ENCODE measurements at regions not wholly inside any gene's neighbourhood (a gene's known extent, or its start where the extent isn't known, plus 50 kb on each side); places are given as distances from the start of the nearest gene placed in this dataset.

GRCh38 chr2:156077041-156077742 is 255.3 kb downstream of the NR4A2 start:
- DNase-seq: no peak
- no peak overlapping the region for H3K56ac ChIP-seq (ENCODE audit: insufficient read length, low read depth, low read length)
- Mint-ChIP-seq H3K9me3 (peaks cover 16% of the 10 kb centered on the region in 2 experiments; a peak in 3 of 5 replicates), H3K4me1 (0 out of 4 replicates have a peak, but pooled peaks cover 0 to 3% of the 10 kb centered on the region in 2 experiments), H3K36me3 (ENCODE audit: insufficient read depth in 1 of 3, low read depth in 3 of 3) (peaks cover 8 to 14% (median 12%) of the 10 kb centered on the region in 3 experiments), H3K27me3 (ENCODE audit: low read depth) (no peaks in the 10 kb centered on the region; the same call in 1 of the 2 replicates), H3K27ac (peak overlapping the region in 2 of 3 experiments; percentile 71 to 91; a peak in 4 of 7 replicates), H3K4me3 (no peak overlapping the region)
- no peak overlapping the region for H3K27ac ChIP-seq (ENCODE audit: insufficient read length, low read depth, low read length)
- no peak overlapping the region for H3K23ac ChIP-seq (ENCODE audit: insufficient read length, low read depth, low read length)
- H3K4ac ChIP-seq (ENCODE audit: low read depth, low read length): no peak overlapping the region
- no peak overlapping the region for H3K4me2 ChIP-seq (ENCODE audit: insufficient read depth, insufficient read length, low read length)
- H2BK5ac ChIP-seq (ENCODE audit: insufficient read length, low read length): no peak overlapping the region
- no peak overlapping the region for H3K18ac ChIP-seq (ENCODE audit: insufficient read length, low read depth, low read length)
- no peaks in the 10 kb centered on the region for H3K4me1 ChIP-seq (ENCODE audit: insufficient read depth, low read length)
- H3K79me2 ChIP-seq (ENCODE audit: insufficient read depth, low read length): no peaks in the 10 kb centered on the region
- no peak overlapping the region for H2BK20ac ChIP-seq (ENCODE audit: low read depth, low read length, poor library complexity, severe bottlenecking)
- H3T11ph ChIP-seq (ENCODE audit: low read length): no peak overlapping the region
- WGBS (ENCODE audit: extremely low coverage, insufficient read length, low lambda C conversion rate): no CpG with 5 or more reads among the region's 1 CpG
- TF ChIP-seq CTCF (conservative IDR thresholded peaks at IDR 0.05): no peak
- no peak overlapping the region for H4K8ac ChIP-seq (replicated peaks; ENCODE audit: insufficient read length, low read depth, low read length)
- no peak overlapping the region for H2BK15ac ChIP-seq (ENCODE audit: low read depth, low read length)
- no peaks in the 10 kb centered on the region for H3K27me3 ChIP-seq (ENCODE audit: insufficient read depth, low read length)
- H2BK12ac ChIP-seq (ENCODE audit: insufficient read length, low read depth, low read length): no peak overlapping the region
- H2AFZ ChIP-seq (ENCODE audit: low read length): no peak overlapping the region
- H4K5ac ChIP-seq (ENCODE audit: insufficient read length, low read depth, low read length): no peak overlapping the region
- H2BK120ac ChIP-seq (ENCODE audit: low read depth, low read length, poor library complexity, severe bottlenecking): no peak overlapping the region
- H2AK5ac ChIP-seq (ENCODE audit: insufficient read length, low read length): no peak overlapping the region
- no peaks in the 10 kb centered on the region for H3K9me3 ChIP-seq (ENCODE audit: control insufficient read depth, low read depth, low read length)
- H3K79me1 ChIP-seq (ENCODE audit: insufficient read depth, low read depth, low read length, poor library complexity, severe bottlenecking): no peaks in the 10 kb centered on the region
- no peaks in the 10 kb centered on the region for H4K20me1 ChIP-seq (ENCODE audit: control insufficient read depth, insufficient read depth, insufficient read length)
- no peak overlapping the region for H3K14ac ChIP-seq (ENCODE audit: insufficient read depth, low read length)
- no peak overlapping the region for H4K91ac ChIP-seq (ENCODE audit: insufficient read length, low read depth, low read length)
- no peaks in the 10 kb centered on the region for H3K23me2 ChIP-seq (ENCODE audit: insufficient read length, low read depth, low read length, poor library complexity, severe bottlenecking)
- H3K9ac ChIP-seq (ENCODE audit: extremely low read depth, insufficient read length, low read length): no peak overlapping the region

Measured in H9 (cell line).